Mesendoderm (in vitro differentiated cells): ENCODE measurements at regions not wholly inside any gene's neighbourhood (a gene's known extent, or its start where the extent isn't known, plus 50 kb on each side); places are given as distances from the start of the nearest gene placed in this dataset.

Experiments
- DNase-seq: peaks from one replicate; pipeline ENCODE4 v3.0.0; 2013
- H2AK5ac ChIP-seq: 2 replicates; pipeline ENCODE4 v1.6.1; 2013; ENCODE audit warnings: low read length, inconsistent platforms
- H2BK120ac ChIP-seq: 2 replicates; pipeline ENCODE4 v1.6.1; 2013; ENCODE audit warnings: low read depth, mild to moderate bottlenecking, low read length, moderate library complexity, mixed read lengths
- H2BK15ac ChIP-seq: replicated peaks from 2 replicates; pipeline ENCODE4 v1.6.1; 2013; ENCODE audit warnings: low read depth, mild to moderate bottlenecking, moderate library complexity
- H2BK5ac ChIP-seq: 2 replicates; pipeline ENCODE4 v1.6.1; 2013; ENCODE audit warnings: low read length, inconsistent platforms
- H3K18ac ChIP-seq: 2 replicates; pipeline ENCODE4 v1.6.1; 2013; ENCODE audit warnings: mild to moderate bottlenecking, low read length, mixed read lengths
- H3K23ac ChIP-seq: one replicate; pipeline ENCODE4 v1.6.1; 2013; ENCODE audit warnings: low read length
- H3K27ac ChIP-seq: 2 replicates; pipeline ENCODE4 v1.5.1; 2013; ENCODE audit warnings: low read depth, mild to moderate bottlenecking, inconsistent platforms, low read length, moderate library complexity
- H3K27me3 ChIP-seq: 2 replicates; pipeline ENCODE4 v1.6.1; 2013; ENCODE audit warnings: low read length, control low read depth, mild to moderate bottlenecking, inconsistent platforms; ENCODE audit not compliant: insufficient read depth, poor library complexity
- H3K36me3 ChIP-seq: 2 replicates; pipeline ENCODE4 v1.6.1; 2013; ENCODE audit warnings: low read length, inconsistent platforms; ENCODE audit not compliant: control insufficient read depth, insufficient read depth
- H3K4ac ChIP-seq: one replicate; pipeline ENCODE4 v1.6.1; 2013; ENCODE audit warnings: low read depth, mild to moderate bottlenecking, low read length, moderate library complexity
- H3K4me1 ChIP-seq: 2 replicates; pipeline ENCODE4 v1.6.1; 2013; ENCODE audit warnings: low read depth, low read length, inconsistent platforms; ENCODE audit not compliant: control insufficient read depth
- H3K4me2 ChIP-seq: 2 replicates; pipeline ENCODE4 v1.6.1; 2013; ENCODE audit warnings: low read length
- H3K4me3 ChIP-seq: 2 replicates; pipeline ENCODE4 v1.5.1; 2013; ENCODE audit warnings: mild to moderate bottlenecking, low read length
- H3K56ac ChIP-seq: one replicate; pipeline ENCODE4 v1.6.1; 2013; ENCODE audit warnings: low read length
- H3K79me1 ChIP-seq: 2 replicates; pipeline ENCODE4 v1.6.1; 2013; ENCODE audit warnings: low read length, inconsistent platforms
- H3K79me2 ChIP-seq: 2 replicates; pipeline ENCODE4 v1.6.1; 2013; ENCODE audit warnings: mild to moderate bottlenecking, low read length; ENCODE audit not compliant: control insufficient read depth, insufficient read depth
- H3K9ac ChIP-seq: 2 replicates; pipeline ENCODE4 v1.6.1; 2013; ENCODE audit warnings: low read length, inconsistent platforms
- H4K5ac ChIP-seq: one replicate; pipeline ENCODE4 v1.6.1; 2013; ENCODE audit warnings: low read length
- H4K8ac ChIP-seq: one replicate; pipeline ENCODE4 v1.6.1; 2013; ENCODE audit warnings: low read depth, mild to moderate bottlenecking, control low read depth, low read length, moderate library complexity
- WGBS: extraction: QIAGEN DNeasy Blood & Tissue Kit; methylation state at CpG from one replicate; pipeline ENCODE4 v1.1.7; 2013; ENCODE audit warnings: low lambda C conversion rate, missing lambda C conversion rate; ENCODE audit not compliant: insufficient coverage; ENCODE audit errors: extremely low coverage; 5-methylcytosine and 5-hydroxymethylcytosine counted together

- no peak overlapping the region for H3K9ac ChIP-seq
- no peaks in the 10 kb centered on the region for H3K79me1 ChIP-seq
- H3K18ac ChIP-seq = no peak overlapping the region
- H3K23ac ChIP-seq = no peak overlapping the region
- no peak overlapping the region for H4K8ac ChIP-seq
- no peaks in the 10 kb centered on the region for H3K36me3 ChIP-seq
- no peaks in the 10 kb centered on the region for H3K79me2 ChIP-seq
- H4K5ac ChIP-seq = no peak overlapping the region
- no peak overlapping the region for H2BK5ac ChIP-seq
- H3K27me3 ChIP-seq = no peaks in the 10 kb centered on the region
- WGBS = no CpG with 5 or more reads among the region's 5 CpGs
- no peak overlapping the region for H2AK5ac ChIP-seq
- no peak overlapping the region for H3K4me2 ChIP-seq
- no peaks in the 10 kb centered on the region for H3K4me1 ChIP-seq
- no peak for DNase-seq
- no peak overlapping the region for H3K4me3 ChIP-seq
- no peak overlapping the region for H2BK15ac ChIP-seq
- H2BK120ac ChIP-seq = no peak overlapping the region
- no peak overlapping the region for H3K56ac ChIP-seq
- no peak overlapping the region for H3K4ac ChIP-seq
- H3K27ac ChIP-seq = no peak overlapping the region
These were observed 103.3 kb upstream of the OSR1 start for GRCh38 chr2:19461504-19462255.

- no peak overlapping the region for H3K4me3 ChIP-seq
- no peak overlapping the region for H2BK120ac ChIP-seq
- H3K4me2 ChIP-seq = no peak overlapping the region
- H3K27me3 ChIP-seq = no peaks in the 10 kb centered on the region
- no peaks in the 10 kb centered on the region for H3K79me2 ChIP-seq
- H2BK15ac ChIP-seq = no peak overlapping the region
- H3K4me1 ChIP-seq = no peaks in the 10 kb centered on the region
- H3K27ac ChIP-seq = no peak overlapping the region
- no peak overlapping the region for H3K9ac ChIP-seq
- no peak overlapping the region for H4K8ac ChIP-seq
- no peak overlapping the region for H3K18ac ChIP-seq
- no peak overlapping the region for H2BK5ac ChIP-seq
- H3K36me3 ChIP-seq = no peaks in the 10 kb centered on the region
- no peak overlapping the region for H3K56ac ChIP-seq
- H4K5ac ChIP-seq = no peak overlapping the region
- WGBS = no CpG with 5 or more reads among the region's 5 CpGs
- no peak overlapping the region for H3K23ac ChIP-seq
- no peak for DNase-seq
- no peak overlapping the region for H3K4ac ChIP-seq
- H3K79me1 ChIP-seq = no peaks in the 10 kb centered on the region
- H2AK5ac ChIP-seq = no peak overlapping the region
These were observed 102.3 kb upstream of the OSR1 start for GRCh38 chr2:19460761-19461160.

- Histone ChIP-seq H3K18ac (no peak overlapping the region), H3K4ac (no peak overlapping the region), H3K79me2 (no peaks in the 10 kb centered on the region), H4K5ac (no peak overlapping the region), H3K27ac (no peak overlapping the region), H3K23ac (no peak overlapping the region), H2BK5ac (no peak overlapping the region), H2AK5ac (no peak overlapping the region), H3K4me1 (no peaks in the 10 kb centered on the region), H3K4me2 (no peak overlapping the region), H3K36me3 (no peaks in the 10 kb centered on the region), H3K79me1 (no peaks in the 10 kb centered on the region), H3K9ac (no peak overlapping the region), H3K4me3 (no peak overlapping the region), H3K27me3 (no peaks in the 10 kb centered on the region), H3K56ac (no peak overlapping the region), H2BK120ac (no peak overlapping the region), H2BK15ac (no peak overlapping the region), H4K8ac (no peak overlapping the region)
- WGBS = no CpG with 5 or more reads among the region's 1 CpG
- DNase-seq = no peak
These were observed 100.1 kb upstream of the OSR1 start for GRCh38 chr2:19458427-19459003.

- Histone ChIP-seq H3K4me2 (no peak overlapping the region), H3K4me1 (no peaks in the 10 kb centered on the region), H4K5ac (no peak overlapping the region), H3K79me1 (no peaks in the 10 kb centered on the region), H3K4me3 (no peak overlapping the region), H2BK120ac (no peak overlapping the region), H2AK5ac (no peak overlapping the region), H2BK5ac (no peak overlapping the region), H3K9ac (no peak overlapping the region), H3K18ac (no peak overlapping the region), H3K79me2 (no peaks in the 10 kb centered on the region), H3K27me3 (no peaks in the 10 kb centered on the region), H3K23ac (no peak overlapping the region), H4K8ac (no peak overlapping the region), H3K4ac (no peak overlapping the region), H3K56ac (no peak overlapping the region), H3K27ac (no peak overlapping the region), H3K36me3 (no peaks in the 10 kb centered on the region), H2BK15ac (no peak overlapping the region)
- DNase-seq = no peak
These were observed 99.4 kb upstream of the OSR1 start for GRCh38 chr2:19457809-19458208.

GRCh38 chr2:19456705-19457309 is 98.4 kb upstream of the OSR1 start:
- Histone ChIP-seq H3K4me2 (no peak overlapping the region), H4K5ac (no peak overlapping the region), H4K8ac (no peak overlapping the region), H3K9ac (no peak overlapping the region), H3K36me3 (no peaks in the 10 kb centered on the region), H3K79me1 (no peaks in the 10 kb centered on the region), H3K18ac (no peak overlapping the region), H2BK120ac (no peak overlapping the region), H3K79me2 (no peaks in the 10 kb centered on the region), H3K27ac (no peak overlapping the region), H3K4me1 (no peaks in the 10 kb centered on the region), H2AK5ac (no peak overlapping the region), H3K4me3 (no peak overlapping the region), H2BK15ac (no peak overlapping the region), H3K23ac (no peak overlapping the region), H2BK5ac (no peak overlapping the region), H3K56ac (no peak overlapping the region), H3K4ac (no peak overlapping the region), H3K27me3 (no peaks in the 10 kb centered on the region)
- DNase-seq = no peak
- WGBS = no CpG with 5 or more reads among the region's 1 CpG
